Amniotic epithelial cell (primary cell): ENCODE measurements at regions not wholly inside any gene's neighbourhood (a gene's known extent, or its start where the extent isn't known, plus 50 kb on each side); places are given as distances from the start of the nearest gene placed in this dataset.

ENCODE experiments used
- DNase-seq: peaks from one replicate; pipeline ENCODE4 v3.0.0-alpha.2; 2010; ENCODE audit warnings: low read depth

DNA sequence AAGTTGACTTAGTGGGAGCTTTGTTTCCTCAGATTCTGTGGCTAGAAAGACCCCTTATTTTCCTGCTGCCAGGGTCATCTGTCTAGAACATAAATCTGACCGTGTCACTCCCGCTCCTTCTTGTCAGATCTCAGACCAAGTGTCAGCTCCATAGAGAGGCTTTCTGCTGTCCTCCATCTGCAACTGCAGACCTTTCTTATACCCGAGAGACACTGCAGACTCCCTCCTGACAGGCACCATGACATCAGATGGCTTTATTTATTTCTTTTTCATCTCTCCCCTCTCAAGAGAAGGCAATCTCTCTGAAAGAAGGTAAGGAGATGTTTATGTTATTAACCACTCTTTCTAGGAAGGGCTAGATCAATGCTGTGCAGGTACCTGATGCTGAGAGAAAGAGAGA, 726.5 kb downstream of the UQCRFS1 start:
- DNase-seq, result no peak

DNA sequence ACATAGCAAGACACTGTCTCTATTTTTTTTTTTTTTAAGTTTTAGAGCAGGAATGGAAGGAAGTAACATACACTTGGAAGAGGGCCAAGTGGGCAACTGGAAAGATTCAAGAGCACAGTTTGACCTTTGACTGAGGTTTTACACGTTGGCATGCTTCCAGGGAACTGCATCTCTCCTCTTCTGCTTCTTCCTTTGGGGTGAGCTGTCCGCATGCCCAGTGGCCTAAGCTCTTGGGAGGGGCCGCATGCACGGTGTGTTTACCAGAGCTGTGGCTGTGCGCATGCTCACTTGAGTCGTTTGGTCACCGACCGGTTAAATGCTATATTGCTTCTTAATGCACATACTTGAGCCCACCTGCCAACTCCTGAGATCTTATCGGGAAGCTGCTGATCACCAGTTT, 727.7 kb downstream of the UQCRFS1 start:
- DNase-seq, result no peak

DNA sequence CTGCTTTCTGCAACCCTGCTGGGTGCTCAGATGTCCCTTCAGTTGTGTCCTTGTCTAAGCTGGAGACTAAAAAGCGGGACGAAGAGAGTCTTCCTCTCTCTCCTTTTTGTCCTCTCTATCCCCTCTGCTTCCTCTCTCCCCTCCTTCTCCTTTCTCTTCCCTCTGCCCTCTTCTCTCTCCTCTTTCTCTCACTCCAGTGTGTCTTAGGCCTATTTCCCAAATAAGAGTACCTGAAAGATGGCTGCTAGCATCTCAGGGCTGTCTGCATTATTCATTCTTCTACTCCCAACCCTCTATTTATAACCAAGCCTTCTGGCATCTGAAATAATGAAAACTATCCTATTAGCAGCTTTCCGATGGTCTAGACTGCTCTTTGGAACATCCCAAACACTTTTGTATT, 729.8 kb downstream of the UQCRFS1 start:
- DNase-seq, result no peak

DNA sequence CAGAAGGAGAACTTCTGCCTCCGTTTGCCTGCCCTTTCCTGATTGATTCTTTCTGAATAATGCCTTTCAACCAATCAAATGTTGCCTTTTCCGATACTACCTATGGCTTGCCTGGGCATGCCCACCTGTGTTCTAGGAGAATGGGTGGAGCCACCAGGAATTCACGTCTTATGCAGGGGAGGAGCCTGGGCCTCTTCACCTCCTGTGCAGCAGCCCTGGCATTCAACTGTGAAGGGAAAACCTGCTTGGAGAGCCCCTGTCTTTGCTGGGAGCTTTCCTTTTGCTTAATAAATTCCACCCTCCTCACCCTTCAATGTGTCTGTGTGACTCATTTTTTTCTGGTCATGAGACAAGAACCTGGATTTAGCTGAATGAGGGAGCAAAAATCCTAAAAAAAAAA, 730.7 kb downstream of the UQCRFS1 start:
- DNase-seq, result no peak

DNA sequence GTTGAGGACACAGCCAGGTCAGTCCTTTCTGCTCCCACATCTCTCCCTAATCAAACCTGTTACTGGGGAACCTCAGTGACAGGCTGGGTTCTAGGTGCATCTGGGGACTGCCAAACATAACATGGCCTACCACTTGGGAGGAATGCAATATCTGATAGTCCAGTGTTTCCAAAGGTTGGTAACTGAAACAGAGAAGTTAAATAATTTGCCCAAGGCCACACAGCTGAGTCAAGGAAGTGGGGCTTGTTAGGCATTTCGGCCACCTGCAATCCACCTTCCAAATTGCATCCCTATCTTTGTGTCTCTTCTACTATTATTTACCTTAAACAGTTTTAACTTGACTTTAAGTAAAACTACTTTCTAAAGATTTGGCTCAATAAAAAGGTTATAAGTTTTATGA, 731.3 kb downstream of the UQCRFS1 start:
- no peak for DNase-seq

DNA sequence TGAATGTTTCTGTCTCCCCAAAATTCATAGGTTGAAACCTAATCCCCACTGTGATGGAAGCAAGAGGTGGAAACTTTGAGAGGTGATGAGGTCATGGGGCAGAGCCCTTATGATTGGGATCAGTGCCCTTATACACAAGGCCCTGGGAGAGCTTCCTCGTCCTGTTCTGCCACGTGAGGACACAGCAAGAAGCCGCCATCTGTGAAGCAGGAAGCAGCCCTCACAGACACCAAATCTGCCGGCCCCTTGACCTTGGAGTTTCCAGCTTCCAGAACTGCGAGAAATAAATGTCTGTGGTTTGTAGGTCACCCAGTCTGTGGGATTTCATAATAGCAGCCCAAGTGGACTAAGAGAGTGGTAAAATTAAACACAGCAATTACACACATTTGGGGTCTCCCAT, 737.4 kb downstream of the UQCRFS1 start:
- DNase-seq, result peak; percentile 15

DNA sequence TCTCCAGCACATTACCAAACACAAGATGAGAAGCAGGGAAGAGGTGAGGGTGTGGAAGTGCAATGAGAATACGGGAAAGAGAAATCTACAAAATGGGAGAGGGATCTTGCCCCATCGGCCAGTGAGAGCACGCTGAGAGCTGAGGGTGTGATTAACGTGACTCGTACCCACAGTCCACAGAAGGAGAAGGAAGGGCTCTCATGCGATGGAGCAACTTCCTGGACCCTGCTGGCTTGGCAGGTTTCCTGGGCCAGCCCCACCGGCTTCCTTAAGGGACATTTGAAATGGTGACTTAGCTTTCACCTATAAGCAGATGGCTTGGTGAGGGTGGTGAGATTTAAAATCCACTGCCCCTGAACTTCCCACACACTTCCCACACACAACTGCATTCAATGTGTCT, 740.1 kb downstream of the UQCRFS1 start:
- no peak for DNase-seq

DNA sequence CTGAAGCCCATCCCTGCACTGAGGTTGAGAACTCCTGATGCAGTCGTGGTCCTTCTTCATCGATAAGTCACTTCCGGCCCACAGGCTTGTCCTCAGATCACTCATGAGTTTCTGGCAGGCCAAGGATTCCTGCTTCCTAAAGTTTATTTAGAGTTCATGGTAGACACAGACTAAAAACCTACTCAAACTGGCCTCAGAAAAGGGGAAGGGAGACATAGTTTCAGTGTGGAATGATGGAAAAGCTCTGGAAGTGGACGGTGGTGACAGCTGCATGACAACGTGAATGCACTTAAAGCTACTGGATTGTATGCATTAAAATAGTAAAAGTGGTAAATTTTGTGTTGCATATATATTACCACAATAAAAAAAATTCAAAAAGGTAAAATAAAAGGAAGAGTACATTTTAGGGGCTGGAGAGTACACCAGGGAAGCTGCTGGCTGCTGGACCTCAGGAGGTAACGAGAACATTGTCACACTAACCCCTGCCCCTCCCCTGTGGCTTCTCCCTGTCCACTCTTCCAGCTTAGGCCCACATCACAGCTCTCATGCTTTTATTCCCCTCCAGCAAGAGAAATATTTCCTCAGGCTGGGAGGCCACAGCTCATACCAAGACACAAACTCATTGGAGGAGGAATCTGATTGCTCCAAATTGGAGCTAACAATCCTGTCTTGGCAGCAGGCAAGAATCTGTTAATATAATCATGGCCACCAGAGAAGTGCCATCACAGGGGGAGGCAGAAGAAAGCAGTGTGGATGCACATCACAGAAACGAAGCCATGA, 741.0 kb downstream of the UQCRFS1 start:
- DNase-seq, result no peak

DNA sequence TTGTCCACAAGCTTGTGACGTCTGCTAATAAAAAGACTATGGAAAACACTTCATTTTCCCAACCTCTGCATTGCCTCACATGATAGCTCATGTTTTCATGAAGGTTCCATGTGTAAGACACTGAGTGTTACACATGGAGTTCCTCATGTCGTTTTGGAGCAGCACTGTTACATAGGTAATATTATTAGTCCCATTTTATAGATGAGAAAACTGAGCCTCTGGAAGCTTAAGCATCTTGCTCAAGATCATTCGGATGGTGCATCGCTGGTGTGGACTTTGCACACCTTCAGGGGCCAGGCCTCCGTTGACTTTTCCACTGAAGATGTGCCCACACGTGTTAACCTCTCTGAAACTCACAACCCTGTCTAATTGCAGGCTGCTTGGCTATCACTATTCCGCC, 743.4 kb downstream of the UQCRFS1 start:
- DNase-seq, result no peak

DNA sequence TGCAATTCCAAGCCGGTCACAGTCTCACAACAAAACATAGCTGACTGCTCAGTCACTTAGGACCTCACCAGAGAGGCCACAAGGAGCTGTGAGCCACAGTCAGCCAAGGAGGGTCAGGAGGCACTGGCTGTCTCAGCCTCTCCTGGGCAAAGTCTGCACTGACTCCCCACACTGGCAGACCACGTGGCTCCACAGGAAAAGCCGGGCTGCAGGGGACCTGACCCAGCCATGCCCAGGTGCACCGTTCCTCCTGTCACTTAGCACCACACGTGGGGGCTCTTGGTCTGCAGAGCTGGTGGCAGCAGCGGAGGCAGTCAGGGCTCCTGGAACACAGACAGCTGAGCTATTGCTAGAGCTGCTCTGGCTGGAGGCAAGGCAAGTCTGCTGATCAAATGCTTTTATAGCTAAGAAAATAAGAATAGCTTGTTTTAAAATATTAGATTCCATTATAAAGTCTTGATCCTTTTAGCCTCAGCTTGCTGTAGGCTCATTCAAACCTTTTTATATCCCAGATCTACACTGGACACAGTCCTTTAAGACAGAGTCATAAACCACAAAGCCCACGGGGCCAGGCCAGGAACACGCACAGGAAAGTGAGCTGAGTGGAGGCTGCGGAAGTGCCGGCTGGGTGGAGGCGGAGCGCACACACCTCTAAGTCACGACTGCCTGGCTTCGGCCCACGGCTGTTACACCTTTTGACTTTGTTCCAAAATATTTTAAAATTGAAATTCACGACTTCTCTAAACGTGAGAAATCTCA, 744.1 kb downstream of the UQCRFS1 start:
- peak; percentile 4 for DNase-seq

DNA sequence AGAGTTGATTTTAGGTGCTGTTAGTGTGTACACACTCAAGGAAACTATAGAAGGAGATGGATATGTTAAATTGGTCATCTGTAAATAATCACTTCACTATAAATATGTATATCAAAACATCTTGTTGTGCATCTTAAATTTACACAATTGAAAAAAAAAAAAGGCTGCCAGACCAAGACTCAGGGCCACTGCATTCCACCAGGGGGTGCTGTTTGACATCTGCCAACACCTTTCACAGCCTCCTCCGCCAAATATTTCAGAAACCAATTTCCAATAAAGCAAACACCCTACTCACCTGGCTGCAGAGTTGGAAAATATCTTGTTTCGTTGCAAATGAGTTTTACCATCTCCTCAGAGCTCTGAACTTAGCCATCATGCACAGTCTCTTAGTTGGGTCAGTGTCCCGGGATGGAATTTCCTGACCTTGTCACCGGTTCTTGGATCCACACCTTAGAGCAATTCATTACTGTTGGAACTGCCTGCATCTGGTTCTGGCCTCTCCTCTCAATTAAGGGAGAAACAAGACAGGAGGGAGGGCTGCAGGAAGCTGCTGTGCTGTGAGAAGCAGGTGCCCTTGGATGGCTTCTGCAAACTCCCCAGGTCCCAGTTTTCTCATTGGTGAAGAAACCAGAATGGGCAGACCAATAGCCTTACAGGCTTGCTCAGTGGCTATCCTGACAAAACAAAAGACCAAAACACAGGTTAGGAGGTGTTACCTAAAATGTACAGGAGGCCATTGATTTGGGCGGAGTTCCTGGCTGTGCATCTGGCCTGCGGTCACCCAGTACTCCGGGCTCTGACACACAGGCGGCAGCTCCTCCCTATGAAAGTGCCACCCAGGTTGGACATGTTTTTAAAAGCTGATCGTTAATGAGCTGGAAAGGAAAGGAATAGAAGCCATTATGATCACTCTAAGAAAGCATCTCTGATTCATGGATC, 746.6 kb downstream of the UQCRFS1 start:
- DNase-seq, result peak; percentile 20

DNA sequence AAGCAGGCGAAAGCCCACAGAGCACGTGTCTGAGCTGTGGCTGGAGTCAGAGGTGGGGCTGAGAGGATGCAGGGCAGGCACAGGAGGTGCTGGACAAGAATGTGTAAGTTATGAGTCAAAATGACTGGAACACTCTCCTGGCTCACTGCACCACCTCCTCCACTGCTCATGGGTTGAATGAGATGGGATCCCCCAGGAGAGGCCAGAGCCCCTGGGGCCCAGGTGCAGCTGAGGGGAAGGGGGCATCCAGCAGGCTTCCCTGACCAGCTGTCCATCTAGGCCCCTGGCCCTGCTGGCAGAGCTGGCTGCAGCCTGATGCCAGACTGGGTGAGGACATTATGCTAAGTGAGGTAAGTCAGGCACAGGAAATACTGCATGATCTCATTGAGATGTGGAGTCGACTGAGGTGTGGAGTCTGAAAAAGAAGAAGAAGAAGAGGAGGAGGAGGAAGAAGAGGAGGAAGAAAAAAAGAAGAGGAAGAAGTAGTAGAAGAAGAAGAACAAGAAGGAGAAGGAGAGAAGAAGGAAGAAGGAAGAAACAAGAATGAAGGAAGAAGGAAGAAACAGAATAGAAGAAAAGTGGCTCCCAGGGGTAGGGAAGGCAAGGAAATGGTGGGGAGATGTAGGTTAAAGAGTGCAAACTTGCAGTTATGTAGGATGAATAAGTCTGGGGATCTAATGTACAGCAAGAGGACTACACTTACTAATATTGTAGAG, 747.4 kb downstream of the UQCRFS1 start:
- no peak for DNase-seq

DNA sequence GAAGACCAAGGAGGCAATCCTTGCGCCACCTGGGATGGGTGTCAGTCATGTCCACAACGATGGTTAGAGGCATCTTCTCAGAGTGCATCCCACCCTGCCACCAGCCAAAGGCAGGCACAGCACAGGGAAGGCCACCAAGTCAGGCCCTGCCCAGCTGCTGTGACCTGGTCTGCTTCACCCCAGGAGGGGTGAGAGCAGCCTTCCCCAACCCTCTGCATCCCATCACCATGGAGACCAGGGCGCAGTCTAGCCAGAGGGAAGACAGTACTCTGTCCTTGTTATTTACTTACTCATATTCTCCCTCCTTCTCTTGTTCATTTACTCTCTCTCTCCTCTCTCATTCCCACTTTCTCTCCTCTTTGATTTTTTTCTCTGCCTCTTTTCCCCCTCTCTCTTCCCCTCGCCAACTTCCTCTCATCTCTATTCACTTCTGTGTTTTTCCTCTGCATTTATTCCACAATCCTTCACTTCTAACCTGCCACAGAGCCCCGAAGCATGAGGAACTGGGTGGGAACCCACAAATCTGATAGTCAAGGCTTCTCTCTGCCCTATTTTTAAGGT, 749.4 kb downstream of the UQCRFS1 start:
- DNase-seq, result no peak

DNA sequence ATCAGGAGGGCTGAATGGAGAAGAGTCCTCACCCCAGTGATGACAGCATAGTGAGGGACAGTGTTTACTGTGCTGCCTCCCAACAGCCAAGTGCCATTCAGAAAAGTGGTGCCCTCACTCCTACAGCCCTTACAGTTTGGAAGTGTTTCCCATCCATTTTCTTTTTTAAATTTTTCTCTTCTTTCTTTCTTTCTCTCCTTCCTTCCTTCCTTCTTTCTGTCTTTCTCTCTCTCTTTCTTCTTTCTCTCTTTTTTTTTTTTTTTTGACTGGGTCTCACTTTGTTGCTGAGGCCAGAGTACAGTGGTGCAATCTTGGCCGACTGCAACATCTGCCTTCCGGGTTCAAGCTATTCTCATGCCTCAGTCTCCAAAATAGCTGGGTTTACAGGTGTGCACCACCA, 755.3 kb downstream of the UQCRFS1 start:
- no peak for DNase-seq

DNA sequence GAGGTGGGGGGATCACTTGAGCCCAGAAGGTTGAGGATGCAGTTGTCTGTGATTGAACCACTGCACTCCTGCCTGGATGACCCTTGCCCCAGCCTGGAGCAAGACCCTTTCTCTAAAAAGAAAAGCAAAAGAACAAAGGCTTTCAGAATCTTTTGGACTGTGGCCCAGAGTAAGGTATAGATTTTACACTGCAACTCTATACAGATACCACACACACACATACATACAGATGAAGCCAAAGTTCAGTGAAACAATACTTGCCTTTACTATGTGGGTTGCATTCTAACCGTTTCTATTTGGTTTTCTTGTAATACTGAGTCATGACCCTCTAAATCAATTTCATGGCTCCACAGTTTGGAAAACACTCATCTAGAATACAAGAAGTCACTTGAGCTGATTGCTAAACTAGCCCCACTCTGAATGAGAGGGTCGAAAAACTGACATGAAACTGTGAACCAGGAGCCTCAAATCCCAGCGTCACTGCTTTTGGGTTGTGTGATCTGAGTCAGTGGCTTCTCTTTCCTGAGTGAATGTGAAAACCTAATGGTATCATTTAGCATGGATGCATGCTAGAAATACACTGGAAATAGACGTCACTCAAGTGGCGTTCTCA, 756.1 kb downstream of the UQCRFS1 start:
- DNase-seq, result no peak

DNA sequence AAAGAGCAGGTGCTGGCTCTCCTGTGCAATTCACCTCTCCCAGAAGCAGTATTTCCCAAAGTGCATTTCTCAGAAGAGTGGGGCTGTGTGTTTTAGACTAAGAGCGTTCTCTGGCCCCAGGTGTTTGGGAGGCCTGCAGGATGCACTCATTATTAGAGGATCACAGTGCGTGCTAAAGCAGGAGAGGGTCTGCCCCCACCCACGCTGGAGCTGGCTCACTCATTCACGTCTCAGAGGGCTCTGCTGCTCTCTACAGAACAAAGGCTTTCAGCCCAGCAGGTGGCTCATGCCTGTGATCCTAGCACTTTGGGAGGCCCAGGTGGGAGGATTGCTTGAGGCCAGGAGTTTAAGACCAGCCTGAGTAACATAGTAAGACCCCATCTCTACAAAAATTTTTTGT, 756.7 kb downstream of the UQCRFS1 start:
- no peak for DNase-seq

DNA sequence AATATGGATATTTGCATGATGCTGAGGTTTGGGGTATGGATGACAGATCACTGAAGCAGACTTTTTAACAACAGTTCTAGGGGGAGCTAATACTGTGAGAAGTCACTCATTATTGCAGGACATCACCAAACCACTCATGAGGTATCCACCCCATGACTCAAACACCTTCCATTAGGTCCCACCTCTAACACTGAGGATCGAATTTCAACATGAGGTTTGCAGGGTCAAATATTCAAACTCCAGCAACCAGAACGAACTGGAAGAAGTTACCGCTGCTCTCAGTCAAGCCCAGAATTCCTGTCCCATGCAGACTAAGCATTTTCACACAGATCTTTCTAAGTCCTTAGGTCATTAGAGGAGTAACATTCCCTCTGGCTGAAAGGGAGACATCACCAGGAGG, 758.9 kb downstream of the UQCRFS1 start:
- DNase-seq, result no peak

DNA sequence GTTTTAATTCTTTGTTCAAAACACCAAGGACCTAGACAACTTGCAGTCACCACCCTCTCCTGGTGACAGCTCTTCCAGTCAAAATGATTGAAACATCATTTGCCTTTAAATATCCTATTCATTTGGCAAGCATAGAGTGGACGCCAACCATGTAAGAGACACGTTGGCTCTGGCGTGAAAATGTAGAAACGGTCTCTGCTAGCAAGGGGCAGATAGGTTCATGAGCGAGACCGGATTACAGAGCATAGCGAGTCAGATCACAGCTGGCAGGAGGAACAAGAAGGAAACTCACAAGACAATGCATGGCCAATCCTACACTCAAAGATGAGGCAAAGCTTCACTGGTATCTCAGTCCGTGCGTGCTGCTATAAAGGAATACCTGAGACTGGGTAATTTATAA, 759.5 kb downstream of the UQCRFS1 start:
- no peak for DNase-seq

DNA sequence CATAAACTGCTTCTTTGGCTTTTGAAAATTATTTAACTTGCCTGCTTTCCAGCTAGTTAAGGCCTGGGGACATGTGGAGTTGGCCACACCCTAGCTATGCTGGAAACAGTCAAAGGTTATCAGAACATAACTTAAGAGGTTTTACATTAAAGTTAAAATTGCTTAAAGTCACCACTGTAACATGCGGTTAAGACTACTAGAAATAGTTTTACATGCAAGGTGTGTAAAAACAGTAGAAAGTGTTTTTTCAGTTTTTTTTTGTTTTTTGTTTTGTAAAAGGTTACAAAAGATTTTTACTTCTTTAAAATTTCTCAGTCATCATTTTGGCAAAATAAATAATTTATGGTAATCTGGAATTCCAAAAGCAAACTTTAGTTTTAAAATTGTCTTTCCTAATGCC, 763.1 kb downstream of the UQCRFS1 start:
- DNase-seq, result no peak

DNA sequence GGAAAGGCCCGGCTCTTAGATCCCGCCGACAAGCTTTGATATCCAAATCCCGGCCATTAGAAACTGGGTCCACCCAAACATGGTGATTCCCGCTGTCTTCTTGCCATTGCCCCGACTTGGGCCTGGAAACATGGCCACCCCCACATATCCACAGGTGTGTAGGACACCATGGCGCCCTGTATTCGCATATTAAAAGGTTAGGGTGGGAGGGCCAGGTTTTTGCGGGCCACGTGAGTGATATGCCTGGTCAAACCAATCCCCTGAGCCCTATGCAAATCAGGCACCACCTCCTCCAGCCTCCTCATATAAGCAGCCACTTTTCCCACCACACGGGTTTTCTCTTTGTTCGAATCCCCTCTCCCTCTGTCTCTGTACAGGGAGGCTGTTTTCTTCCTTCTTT, 766.4 kb downstream of the UQCRFS1 start:
- DNase-seq, result no peak

DNA sequence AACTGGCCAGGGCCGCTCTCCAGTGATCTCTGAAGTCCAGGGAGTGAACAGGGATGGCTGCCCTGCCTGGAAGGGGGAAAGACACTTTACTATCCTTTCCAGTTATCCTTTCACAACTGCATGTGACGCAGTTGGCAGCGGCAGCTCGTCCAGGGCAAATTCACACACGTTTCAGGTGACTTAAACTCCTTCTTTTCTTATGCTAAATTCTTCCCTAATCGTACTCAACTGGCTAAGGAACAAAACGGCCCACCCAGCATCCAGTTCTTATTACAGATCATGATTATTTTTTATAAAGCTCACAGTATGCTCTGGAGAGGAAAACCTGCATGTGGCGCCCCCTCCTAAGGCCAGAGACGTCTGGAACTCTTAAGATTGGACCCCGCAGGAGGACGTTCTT, 767.1 kb downstream of the UQCRFS1 start:
- DNase-seq, result no peak
